Hepatocyte (in vitro differentiated cells): ENCODE measurements at regions not wholly inside any gene's neighbourhood (a gene's known extent, or its start where the extent isn't known, plus 50 kb on each side); places are given as distances from the start of the nearest gene placed in this dataset.

ENCODE experiments used
- EZH2 ChIP-seq: fragments of 200-600 bp; sonication (generic); IDR thresholded peaks from 2 replicates; pipeline ENCODE4 v1.6.1; 2016; ENCODE audit warnings: antibody characterized with exemption, mild to moderate bottlenecking, borderline replicate concordance
- EZH2phosphoT487 ChIP-seq: fragments of 200-600 bp; sonication (generic); IDR thresholded peaks from one replicate; pipeline ENCODE4 v1.6.1; 2018; ENCODE audit warnings: antibody characterized with exemption, mild to moderate bottlenecking, low read depth, moderate library complexity; ENCODE audit not compliant: unreplicated experiment, severe bottlenecking
- TF ChIP-seq, protein P1 (sequence below): fragments of 200-600 bp; sonication (generic); IDR thresholded peaks from 2 replicates; pipeline ENCODE4 v1.5.1; 2016; ENCODE audit warnings: antibody characterized with exemption, mild to moderate bottlenecking; ENCODE audit not compliant: poor library complexity

DNA sequence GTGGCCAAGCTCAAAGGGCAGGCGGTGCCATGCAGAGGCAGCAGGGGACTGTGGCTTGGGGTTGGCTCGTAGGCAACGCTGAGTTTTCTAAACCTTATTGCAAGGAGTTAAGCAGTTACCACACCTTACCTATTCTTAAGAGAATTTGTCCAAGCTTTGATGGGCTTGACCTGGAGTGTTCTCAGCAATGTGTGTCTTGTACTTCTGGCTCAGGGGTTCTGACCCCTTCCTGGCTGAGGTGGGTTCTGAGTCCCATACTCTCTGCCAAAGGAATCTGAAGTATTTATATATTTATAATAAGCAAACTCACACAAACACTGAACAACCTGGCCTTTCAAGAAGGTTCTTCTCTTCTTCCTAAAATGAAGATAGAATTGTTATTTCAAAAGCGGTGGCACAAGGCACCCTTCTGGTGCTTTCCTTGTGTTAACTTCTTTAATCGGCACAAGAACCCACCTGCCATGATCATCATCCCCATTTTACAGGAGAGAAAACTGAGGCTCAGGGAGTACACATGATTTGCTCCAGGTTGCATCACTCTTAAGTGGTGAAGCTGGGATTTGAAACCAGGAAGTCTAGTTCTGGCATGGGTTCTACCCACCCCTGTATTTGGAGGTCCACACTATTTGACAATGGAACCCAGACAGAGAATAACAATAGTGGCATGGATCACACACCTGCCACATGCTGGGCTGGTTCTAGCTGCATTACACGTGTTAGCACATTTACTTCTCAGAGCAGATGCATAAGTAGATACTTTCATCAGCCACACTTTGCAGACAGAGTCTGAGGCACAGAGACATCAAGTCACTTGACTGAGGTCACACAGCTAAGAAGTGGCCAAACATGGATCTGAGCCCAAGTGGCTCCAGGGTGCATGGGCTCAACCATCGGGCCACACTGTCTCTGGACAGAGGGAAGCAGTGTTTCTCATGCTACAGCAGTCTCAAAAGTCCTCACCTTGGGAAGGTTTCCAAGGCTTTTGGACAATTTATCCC lies 224.0 kb downstream of the AACS start:
- TF ChIP-seq, protein P1, sequence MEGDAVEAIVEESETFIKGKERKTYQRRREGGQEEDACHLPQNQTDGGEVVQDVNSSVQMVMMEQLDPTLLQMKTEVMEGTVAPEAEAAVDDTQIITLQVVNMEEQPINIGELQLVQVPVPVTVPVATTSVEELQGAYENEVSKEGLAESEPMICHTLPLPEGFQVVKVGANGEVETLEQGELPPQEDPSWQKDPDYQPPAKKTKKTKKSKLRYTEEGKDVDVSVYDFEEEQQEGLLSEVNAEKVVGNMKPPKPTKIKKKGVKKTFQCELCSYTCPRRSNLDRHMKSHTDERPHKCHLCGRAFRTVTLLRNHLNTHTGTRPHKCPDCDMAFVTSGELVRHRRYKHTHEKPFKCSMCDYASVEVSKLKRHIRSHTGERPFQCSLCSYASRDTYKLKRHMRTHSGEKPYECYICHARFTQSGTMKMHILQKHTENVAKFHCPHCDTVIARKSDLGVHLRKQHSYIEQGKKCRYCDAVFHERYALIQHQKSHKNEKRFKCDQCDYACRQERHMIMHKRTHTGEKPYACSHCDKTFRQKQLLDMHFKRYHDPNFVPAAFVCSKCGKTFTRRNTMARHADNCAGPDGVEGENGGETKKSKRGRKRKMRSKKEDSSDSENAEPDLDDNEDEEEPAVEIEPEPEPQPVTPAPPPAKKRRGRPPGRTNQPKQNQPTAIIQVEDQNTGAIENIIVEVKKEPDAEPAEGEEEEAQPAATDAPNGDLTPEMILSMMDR: no peak
- no peak for TF ChIP-seq EZH2
- TF ChIP-seq EZH2phosphoT487: no peak
